HCT116 (cell line): ENCODE measurements at regions not wholly inside any gene's neighbourhood (a gene's known extent, or its start where the extent isn't known, plus 50 kb on each side); places are given as distances from the start of the nearest gene placed in this dataset.

Experiments used
- ATF3 ChIP-seq: IDR thresholded peaks from 2 replicates; pipeline ENCODE4 v1.6.1; 2012
- CTCF ChIP-seq, 3 experiments: fragments of 200-600 bp in 1 of 3; sonication (generic) in 1 of 3; IDR thresholded peaks in 2 of 3; conservative IDR thresholded peaks in 1 of 3; 2 replicates each; pipeline ENCODE4 v1.5.1; 2012 to 2017; ENCODE audit warnings: low read depth in 2 of 3, low read length in 2 of 3, antibody characterized with exemption in 1 of 3, borderline replicate concordance in 1 of 3, control low read depth in 1 of 3, mild to moderate bottlenecking in 1 of 3, mixed read lengths in 1 of 3, mixed run types in 1 of 3, moderate library complexity in 1 of 3; ENCODE audit not compliant: insufficient read depth in 1 of 3
- EZH2 ChIP-seq: fragments of 200-600 bp; sonication (generic); IDR thresholded peaks from 2 replicates; pipeline ENCODE4 v1.6.1; 2017; ENCODE audit warnings: antibody characterized with exemption, mixed run types
- MAX ChIP-seq: IDR thresholded peaks from 2 replicates; pipeline ENCODE4 v1.6.1; 2012
- POLR2AphosphoS5 ChIP-seq: IDR thresholded peaks from 2 replicates; pipeline ENCODE4 v1.6.1; 2011; ENCODE audit warnings: mild to moderate bottlenecking, low read depth, low read length, moderate library complexity
- SRF ChIP-seq: IDR thresholded peaks from 2 replicates; pipeline ENCODE4 v1.6.1; 2012; ENCODE audit warnings: low read depth
- ZBTB33 ChIP-seq: IDR thresholded peaks from 2 replicates; pipeline ENCODE4 v1.6.1; 2011; ENCODE audit warnings: mild to moderate bottlenecking, low read length, moderate library complexity; ENCODE audit not compliant: insufficient replicate concordance; ENCODE audit errors: extremely low read depth

GRCh38 chr2:171237751-171238505 is 77.2 kb upstream of the TLK1 start:
- no peak for TF ChIP-seq CTCF (IDR thresholded peaks at IDR 0.05 in 2 of 3, conservative IDR thresholded peaks at IDR 0.05 in 1 of 3; ENCODE audit: borderline replicate concordance in 1 of 3, insufficient read depth in 1 of 3, low read depth in 2 of 3, low read length in 2 of 3)
- no peak for TF ChIP-seq ATF3
- no peak for TF ChIP-seq ZBTB33
- no peak for TF ChIP-seq MAX
- no peak for TF ChIP-seq EZH2
- TF ChIP-seq POLR2AphosphoS5 = no peak
- no peak for TF ChIP-seq SRF
